GM12864 (cell line): ENCODE measurements at regions not wholly inside any gene's neighbourhood (a gene's known extent, or its start where the extent isn't known, plus 50 kb on each side); places are given as distances from the start of the nearest gene placed in this dataset.

Experiments used
- DNase-seq: peaks from one replicate; pipeline ENCODE4 v3.0.0-alpha.2; 2011; ENCODE audit warnings: low read depth
- H3K4me3 ChIP-seq: 2 replicates; pipeline ENCODE4 v1.5.1; 2011; ENCODE audit warnings: mild to moderate bottlenecking, low read depth, low read length, control low read depth
- TF ChIP-seq, protein P1 (sequence below): IDR thresholded peaks from 2 replicates; pipeline ENCODE4 v1.5.1; 2011; ENCODE audit warnings: low read depth, mild to moderate bottlenecking, moderate library complexity, low read length, control low read depth, inconsistent platforms; ENCODE audit errors: missing control alignments

DNA sequence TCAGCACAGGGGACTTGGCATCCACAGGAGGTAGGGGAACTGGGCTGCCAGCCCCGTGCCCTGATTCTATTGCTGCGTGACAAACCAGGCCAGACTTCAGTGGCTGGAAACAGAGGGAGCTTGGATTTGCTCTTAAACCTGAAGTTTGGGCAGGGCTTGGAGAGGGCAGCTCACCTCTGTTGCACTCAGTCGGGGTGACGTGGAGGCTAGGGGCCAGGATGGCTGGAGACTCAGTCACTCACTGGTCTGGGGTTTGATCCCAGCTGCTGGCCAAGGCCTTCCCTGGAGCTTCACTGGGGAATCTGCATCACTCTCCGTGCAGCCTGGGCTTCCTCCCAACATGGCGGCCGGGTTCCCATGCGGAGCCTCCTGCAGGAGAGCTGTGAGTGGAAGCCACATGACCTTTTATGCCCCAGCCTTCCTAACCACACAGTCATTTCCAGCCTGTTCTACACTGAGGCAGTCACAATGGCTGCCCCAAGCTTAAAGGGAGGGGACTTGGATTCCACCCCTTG is 175.2 kb upstream of the HDAC4 start:
- TF ChIP-seq, protein P1, sequence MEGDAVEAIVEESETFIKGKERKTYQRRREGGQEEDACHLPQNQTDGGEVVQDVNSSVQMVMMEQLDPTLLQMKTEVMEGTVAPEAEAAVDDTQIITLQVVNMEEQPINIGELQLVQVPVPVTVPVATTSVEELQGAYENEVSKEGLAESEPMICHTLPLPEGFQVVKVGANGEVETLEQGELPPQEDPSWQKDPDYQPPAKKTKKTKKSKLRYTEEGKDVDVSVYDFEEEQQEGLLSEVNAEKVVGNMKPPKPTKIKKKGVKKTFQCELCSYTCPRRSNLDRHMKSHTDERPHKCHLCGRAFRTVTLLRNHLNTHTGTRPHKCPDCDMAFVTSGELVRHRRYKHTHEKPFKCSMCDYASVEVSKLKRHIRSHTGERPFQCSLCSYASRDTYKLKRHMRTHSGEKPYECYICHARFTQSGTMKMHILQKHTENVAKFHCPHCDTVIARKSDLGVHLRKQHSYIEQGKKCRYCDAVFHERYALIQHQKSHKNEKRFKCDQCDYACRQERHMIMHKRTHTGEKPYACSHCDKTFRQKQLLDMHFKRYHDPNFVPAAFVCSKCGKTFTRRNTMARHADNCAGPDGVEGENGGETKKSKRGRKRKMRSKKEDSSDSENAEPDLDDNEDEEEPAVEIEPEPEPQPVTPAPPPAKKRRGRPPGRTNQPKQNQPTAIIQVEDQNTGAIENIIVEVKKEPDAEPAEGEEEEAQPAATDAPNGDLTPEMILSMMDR, result no peak
- H3K4me3 ChIP-seq, result no peak overlapping the region

DNA sequence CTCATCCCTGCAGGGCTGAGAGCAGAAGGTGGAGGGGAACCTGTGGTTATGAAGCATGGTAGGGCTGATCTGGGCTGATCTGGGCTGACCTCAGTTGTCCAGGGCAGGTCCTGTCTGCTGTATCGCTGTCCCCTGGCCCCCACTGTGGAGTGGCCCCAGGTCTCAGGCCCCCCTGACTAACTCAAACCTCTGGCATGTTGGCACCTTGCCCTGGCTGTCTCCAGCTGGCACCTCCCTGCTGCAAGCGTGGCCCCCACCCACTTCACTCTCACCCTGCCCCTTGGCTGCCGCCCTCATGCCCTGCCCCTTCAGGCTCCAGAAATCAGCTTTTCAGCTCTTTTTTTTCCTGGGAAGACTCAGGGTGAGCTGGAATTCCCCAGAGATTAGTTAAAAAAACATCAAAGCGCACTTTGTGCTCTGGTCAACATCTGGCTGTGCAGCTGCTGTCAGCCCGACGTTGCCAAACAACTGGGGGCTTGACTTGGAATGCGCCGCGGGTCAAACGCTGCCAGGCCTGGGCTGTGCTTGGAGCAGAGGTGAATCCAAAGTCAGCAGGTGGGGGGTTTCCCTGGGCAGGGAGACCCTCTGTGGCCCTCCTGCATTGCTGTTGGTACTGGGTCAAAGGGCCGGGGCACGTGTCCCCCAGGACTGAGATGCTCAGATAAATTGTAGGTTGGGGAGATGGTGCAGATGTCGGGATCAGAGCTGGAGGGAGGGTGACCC is 173.8 kb upstream of the HDAC4 start:
- no peak overlapping the region for H3K4me3 ChIP-seq
- DNase-seq, result no peak
- TF ChIP-seq, protein P1, result no peak

More for the DNA sequence above, 175.2 kb upstream of the HDAC4 start:
- no peak for DNase-seq

DNA sequence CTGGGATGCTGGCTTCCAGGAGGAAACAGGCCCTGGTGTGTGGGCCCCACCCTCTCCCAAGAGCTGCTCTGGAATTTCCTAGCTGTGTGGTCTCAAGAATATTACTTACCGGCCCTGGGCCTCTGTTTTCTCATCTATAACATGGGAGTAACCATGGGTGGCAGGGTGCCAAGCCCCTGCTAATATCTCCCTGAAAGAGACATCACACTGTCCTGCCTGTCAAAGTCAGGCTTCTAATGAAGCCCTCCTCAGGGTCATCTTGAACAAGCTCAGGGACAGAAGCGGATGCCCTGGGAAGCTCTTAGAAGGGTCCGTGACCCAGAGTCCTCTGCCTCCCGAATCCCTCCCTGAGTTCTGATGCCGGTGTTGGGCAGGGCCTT is 173.2 kb upstream of the HDAC4 start:
- no peak for DNase-seq
- TF ChIP-seq, protein P1, result no peak

DNA sequence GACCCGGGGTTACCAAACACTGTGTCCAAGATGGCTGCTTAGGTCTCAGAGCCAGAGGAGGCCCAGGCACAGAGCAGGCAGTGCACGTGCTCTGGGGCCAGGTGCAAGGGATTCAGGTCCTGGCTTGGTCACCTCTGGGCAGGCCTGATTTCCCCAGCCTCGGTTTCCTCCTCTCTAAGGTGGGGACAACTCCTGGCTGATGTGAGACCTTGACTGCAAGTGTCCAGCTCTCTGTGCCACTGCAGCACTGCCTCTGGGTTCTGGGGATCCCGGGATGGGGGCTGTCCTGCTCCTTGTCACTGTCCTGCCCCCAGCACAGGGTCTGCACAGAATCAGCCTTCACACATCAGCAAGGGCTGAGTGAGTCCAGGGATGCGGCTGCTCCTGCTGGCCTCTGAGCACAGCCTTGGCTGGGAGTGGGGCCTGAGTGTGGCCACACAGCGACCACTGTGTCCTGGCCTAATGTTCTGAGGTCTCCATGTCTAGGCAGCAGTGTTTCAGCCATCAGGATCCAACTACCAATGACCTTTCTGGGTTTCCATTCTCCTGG is 170.2 kb upstream of the HDAC4 start:
- H3K4me3 ChIP-seq, result no peak overlapping the region
- no peak for DNase-seq
- TF ChIP-seq, protein P1, result no peak

More for the DNA sequence above, 173.2 kb upstream of the HDAC4 start:
- no peak overlapping the region for H3K4me3 ChIP-seq

DNA sequence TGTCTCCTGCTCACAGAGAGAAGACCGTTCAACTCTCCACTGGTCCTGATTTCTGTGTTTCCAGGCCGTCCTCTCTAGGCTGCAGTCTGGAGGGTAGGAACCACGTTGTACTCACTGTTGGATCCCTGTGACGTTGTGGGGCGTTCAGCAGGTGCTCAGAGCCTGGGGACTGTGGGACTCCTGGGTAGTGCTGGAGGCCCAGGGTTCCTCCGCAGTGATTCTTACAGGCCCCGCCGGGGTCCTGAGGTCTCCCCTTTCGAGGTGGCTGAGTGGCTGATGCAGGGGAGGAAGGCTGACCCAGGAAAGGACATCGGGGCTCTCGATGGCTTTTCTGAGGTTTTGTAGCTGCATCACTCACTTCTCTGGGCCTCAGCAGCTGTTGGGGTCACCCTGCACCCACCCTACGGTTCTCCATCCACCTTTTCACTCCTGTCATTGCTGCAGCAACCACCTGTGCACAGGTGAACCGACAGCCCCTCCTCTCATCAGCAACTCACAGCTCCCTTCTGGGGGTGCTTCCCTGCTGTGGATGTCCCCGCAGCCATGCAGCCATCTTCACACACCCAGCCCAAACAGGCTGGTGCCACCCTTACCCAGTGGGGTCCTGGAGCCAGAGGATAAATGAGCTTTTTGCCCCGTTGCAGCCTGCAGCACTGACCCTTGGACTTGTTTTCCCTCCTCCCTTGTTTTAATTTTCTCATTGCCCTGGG is 169.6 kb upstream of the HDAC4 start:
- TF ChIP-seq, protein P1, result no peak
- no peak overlapping the region for H3K4me3 ChIP-seq
- no peak for DNase-seq

DNA sequence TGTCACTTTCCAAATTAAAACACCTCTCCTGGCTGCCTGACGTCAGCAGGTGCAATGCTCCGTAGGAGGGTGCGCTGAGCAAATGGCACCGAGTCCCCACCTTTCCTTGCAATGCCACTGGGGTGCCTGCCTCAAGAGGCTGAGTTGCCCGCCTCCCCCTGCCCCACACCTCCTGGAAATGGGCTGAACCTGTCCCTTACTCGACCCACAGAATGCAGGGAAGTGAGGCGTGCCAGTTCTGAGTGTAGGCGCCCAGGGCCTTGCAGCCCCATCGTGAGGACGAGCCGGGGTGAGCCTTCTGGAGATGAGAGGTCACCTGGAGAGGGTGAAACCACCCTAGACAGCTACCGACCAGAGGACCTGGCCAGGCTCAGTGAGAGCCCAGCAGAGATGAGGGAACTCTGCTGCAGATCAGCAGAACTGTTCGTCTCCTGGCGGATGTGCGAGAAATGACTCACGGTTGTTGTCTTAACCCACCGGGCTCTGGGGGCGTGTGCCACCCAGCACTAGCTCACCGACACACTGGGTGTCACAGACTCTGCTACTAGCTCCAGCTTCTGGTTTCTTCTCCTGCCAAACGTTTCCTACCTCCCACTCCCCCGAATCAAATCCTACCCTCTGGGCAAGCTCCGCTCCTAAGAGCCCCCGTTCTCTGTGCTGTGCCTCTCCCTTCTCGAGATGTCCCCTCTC is 168.7 kb upstream of the HDAC4 start:
- DNase-seq, result no peak
- TF ChIP-seq, protein P1, result no peak
- H3K4me3 ChIP-seq, result no peak overlapping the region
